NCI-H524 treated with DMSO at 0.1 percent for 48 hours (cell line): ENCODE measurements at regions not wholly inside any gene's neighbourhood (a gene's known extent, or its start where the extent isn't known, plus 50 kb on each side); places are given as distances from the start of the nearest gene placed in this dataset.
"Not testable (repeated sequence)": the region's sequence is repeated elsewhere in the genome, so short reads cannot be mapped to it uniquely, and the experiment has no call there.

Source experiments
- DNase-seq: peaks from one replicate; lab custom pipeline; 2025; lab: John Stamatoyannopoulos, UW

DNA sequence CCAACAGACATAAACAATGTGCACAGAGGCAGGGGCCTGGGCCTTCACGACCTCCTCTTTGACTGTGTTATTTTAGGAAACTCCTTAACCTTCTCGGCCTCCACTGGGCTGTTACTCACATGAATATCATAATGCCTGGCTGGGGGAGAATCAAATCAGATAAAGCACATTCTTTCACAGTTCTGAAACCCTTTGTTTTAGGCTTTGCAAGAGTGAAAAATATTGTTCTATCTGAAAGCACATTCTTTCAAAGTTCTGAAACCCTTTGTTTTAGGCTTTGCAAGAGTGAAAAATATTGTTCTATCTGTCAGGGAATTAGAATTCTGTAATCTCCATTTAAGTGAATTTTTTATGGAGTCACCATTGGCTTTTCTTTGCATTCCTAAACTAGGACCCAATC, 50.7 kb upstream of the SYNDIG1 start:
- no peak for DNase-seq

DNA sequence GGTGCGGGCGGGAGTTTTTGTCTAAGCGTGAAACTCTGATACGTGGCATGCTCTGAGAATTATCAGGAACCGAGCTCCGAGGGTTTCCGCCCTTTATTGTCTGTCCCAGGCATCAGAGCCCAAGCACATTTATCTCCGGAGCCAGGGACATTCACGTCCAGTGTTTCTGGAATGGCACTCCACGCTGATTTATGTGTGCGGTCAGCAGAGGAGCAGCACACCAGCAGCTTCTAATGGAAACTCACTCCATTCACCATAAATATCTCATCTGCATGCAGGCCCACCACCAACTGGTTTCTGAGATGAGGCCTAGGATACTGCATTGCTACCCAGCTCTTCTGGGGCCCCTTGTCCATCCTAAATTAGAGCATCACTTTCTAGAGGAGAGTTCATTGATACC, 51.9 kb upstream of the SYNDIG1 start:
- no peak for DNase-seq

DNA sequence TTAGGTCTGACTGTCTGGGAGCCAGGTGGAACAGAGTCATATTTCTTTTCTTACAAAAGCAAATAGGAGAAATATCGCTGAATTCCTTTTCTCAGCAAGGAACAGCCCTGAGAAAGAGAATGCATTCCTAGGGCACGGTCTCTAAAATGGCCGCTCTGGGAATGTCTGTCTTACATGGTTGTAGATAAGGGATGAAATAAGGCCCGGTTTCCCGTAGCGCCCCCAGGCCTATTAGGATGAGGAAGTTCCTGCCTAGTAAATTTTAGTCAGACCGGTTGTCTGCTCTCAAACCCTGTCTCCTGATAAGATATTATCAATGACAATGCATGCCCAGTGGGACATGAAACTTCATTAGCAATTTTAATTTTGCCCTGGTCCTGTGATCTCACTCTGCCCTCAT, 54.0 kb upstream of the SYNDIG1 start:
- DNase-seq: not testable (repeated sequence)

DNA sequence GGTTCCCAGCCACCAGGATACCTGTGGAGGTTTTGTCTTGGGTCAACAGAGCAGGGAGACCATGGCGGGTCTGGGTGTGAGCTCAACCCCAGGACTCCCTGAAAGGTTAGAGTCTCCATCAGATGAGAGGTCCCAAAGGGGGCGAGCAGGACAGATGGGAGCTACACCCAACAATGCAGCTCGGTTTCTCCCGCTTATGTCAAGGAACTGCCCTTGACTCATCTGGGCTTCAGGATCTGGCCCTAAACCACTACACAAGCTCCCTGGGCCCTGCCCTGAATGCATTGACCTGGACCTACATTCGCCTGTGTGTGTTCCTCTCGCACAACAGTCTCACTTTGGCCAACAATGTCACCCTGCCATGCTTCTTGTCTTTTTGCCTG, 57.6 kb upstream of the SYNDIG1 start:
- DNase-seq: no peak

DNA sequence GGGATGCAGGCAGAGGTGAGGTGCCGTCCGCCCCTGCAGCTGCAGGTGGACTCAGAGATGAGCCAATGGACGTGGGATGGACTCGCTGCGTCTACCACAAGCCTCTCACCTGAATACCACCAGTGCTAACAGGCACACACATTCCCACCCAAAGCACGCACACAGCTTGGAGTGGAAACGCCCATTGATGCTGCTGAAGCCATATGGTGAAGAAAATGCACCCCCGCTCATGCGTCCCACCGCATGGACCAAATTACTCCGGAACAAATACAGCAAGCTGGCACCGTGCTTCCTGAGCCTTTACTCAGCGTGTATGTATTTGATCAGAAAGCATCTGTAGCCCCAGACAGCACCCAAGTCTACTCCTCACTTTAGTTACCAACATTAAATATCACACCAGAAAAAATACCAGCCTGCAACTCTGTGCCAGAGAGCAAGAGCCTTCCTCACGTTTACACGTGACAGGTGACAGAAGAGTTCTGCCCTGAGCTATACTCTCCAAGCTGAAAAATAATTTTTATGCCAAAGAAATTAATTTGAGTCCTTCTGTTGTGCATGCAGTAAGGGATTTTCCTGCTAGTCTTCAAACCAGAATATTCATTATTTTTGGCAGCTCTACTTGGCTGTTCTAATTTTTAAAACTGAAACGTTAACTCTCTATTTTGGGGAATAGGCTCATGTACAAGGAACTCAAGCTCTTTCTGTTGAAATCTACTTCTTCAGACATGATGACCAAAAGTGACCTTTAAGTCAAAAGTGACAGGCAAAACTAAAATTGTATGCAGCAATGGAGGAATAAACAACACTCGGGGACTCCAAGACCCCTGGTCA, 58.2 kb upstream of the SYNDIG1 start:
- DNase-seq: no peak

DNA sequence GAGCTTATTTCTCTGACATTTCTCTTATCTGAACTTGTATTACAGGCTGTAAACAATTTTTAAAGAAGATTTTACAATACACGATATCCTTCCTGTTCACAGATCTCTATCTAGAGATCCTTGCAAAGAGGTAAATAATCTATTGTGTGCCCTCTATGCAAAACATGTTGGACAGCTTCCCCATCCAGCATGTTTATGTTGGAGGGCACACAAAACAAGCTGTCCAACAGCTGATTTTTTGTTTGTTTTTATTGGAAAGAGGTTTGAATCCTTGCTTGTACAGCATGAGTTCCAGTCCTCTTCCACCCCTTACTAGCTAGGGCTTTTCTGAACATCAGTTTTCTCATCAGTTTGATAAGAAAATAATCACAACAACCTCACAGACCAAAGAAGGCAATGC, 62.3 kb upstream of the SYNDIG1 start:
- no peak for DNase-seq

DNA sequence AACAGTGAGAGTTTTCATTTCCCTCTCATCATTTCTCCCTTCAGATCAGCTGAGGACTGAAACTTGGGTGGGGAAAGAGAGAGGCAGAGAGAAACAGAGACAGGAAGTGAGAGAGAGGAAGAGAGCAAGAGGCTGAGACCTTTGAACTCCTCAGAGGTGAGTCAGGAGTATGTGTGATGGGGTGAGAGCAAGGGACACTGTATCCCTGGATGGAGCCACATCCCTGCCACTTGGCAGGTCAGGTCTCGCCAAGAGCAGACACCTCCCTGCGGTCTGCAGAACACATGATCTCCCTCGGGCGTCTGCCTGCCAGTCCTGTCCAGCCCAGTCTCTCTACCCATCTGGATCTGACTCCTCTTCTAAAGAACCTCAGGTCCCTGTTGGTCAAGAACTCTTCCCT, 62.7 kb upstream of the SYNDIG1 start:
- DNase-seq: no peak

DNA sequence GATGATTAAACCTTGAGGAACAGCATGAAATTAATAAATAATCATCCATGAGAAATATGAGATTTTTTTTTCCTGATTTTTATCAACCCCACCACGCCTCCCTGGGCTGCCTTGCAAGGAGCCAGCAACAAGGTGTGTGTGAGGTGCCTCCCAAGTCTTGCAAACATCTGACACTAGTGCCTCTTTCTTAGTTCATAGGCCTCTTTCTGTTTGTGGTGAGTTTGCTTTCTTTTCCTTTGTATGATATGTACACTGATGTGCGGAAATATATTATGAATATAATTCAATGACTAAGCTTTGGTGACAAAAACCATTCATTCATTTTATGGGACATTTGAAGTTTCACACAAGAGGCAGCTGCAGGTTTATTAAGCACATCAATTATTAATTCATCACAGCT, 63.2 kb upstream of the SYNDIG1 start:
- DNase-seq: no peak

DNA sequence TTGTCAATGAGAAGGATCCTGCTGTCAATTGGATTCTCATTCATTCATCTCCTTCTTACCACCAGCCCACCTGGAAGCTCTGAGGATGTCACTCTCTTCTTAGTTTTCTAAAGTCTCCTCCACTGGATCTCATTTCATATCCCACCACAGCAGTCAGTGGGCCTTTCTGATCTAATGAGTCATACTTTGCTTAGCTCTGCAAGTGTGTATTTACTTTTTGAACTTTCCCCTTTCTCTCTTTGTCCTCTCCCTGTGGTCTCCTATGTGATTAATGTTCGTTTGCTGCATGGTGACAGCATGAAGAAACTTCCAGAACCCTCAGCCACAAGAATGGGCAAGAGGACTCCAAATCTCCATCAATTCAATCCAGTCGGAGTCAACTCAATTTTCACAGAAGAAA, 63.6 kb upstream of the SYNDIG1 start:
- no peak for DNase-seq

DNA sequence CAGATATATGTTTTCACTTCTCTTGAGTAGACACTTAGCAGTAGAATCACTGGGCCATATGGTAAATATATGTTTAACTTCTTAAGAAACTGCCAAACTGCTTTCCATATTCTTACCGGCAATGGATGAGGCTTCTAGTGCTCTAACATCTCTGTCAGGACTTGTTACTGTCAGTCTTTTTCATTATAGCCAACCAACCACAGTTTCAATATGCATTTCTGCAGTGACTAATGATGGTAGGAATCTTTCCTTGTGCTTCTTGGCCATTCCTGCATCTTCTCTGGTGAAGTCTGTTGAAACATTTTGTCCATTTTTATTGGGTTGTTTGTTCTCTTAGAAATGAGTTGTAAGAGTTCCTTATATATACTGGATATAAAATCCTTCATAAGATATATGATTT, 66.0 kb upstream of the SYNDIG1 start:
- DNase-seq: no peak

DNA sequence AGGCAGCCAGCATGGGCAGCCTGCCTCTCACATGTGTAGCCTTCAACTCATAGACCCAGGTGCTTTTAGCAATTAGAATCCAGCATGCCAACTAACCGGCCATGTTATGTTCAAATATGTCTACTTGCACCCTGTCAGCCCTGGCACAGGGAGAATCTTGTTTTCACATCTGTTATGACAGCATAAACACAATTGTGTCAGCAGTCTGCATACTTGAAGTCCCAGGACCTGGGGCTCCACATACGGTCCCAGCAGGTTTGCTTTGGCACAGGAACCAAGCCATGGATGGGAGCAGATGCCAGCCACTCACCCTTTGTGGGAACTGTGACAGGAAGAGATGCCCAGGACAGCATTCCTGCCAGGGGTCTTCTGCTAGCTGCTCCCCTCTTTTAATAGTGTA, 67.2 kb upstream of the SYNDIG1 start:
- DNase-seq: no peak

DNA sequence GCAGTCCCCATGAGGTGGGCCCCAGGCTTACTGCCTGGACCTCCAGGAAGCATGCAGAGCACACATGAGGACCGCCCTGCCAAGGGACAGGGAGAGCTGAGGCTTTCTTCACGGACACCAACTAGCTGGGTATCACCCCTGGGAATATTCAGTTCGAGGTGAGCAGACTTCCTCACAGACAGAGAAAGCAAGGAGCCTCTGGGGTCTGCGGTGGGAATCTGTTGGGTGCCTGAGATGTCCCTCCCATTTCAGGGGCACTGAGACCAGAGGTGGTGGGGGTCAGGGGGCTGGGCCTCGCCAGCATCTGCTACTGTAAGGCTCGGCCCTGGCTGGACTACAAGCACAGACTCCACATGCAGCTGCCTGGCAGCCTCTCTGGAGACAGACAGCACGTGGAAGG, 74.3 kb upstream of the SYNDIG1 start:
- no peak for DNase-seq

DNA sequence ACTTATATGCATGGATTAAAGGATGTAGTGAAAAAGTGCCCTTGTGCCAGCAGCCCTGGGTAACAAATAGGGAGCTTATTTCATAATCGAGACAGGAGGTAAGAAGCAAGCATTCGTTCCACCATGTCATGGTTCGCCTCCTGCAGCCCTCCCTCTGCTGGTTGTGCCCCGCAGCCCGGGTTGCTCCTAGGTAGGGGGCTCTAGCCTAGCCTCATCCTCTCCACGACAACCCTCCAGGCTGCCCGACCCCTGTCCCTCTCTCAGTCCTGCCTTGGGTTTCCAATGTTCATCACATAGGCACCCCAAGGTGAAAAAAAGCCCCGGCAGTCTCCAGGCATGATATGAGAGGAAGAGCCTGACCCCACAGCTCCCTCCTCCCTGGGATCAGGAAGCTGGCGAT, 75.5 kb upstream of the SYNDIG1 start:
- no peak for DNase-seq

DNA sequence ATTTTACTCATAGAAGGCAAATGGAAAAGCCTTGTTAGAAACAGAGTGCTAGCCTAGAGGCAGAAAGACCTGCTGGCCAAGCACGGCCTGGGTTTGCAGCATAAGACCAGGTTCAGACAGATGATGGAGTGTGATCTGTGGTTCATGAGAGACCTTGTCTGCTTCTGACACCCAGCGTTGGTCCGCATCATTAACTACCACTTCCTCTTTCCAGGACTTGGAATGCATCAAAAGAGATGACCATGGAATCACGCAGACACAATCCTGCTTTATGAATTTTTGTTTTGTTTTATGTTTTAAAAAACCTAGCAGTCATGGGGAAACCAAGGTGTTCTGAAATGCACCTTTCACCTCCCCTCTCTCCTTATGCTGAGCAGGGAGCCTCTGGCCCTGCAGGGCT, 76.8 kb upstream of the SYNDIG1 start:
- DNase-seq: no peak

DNA sequence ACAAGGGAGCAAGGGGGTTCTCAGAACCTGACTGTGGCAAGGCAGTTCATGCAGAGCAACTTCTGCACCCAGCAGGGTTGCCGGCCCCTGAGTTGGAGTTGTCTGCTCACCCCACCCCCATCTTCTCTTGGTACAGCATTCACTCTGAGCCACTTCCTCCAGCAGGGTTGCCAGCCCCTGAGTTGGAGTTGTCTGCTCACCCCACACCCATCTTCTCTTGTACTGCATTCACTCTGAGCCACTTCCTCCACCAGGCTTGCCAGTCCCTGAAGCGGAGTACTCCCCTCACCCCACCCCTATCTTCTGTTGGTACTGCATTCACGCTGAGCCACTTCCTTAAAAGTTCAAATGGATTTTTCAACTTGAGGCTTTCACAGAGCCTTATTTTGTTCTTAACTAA, 79.7 kb upstream of the SYNDIG1 start:
- no peak for DNase-seq

DNA sequence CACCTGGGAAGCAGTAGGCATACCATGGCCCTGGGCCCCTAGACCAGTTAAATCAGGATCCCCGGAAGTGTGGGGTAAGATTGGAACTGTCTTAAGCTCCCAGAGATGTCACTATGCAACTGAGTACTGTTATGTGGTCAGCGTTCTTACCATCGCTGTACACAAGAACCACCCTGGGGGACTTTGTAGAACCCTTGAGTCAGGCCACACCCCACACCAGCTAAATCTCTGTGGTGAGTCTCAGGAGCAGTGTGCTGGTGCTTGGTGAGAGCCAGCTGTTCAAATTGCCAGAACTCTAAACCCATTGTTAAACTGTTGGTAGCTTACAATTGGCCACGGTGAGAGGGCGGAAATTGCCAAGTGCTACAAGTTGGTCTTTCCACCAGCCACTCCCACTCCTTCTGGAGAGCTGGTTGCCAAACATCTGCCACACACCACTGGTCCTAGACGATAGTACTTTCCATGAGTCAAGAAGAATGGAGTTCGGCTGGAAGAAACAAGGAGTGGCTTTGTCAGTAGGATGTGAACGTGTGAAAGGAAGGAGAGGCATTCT, 80.5 kb upstream of the SYNDIG1 start:
- no peak for DNase-seq

DNA sequence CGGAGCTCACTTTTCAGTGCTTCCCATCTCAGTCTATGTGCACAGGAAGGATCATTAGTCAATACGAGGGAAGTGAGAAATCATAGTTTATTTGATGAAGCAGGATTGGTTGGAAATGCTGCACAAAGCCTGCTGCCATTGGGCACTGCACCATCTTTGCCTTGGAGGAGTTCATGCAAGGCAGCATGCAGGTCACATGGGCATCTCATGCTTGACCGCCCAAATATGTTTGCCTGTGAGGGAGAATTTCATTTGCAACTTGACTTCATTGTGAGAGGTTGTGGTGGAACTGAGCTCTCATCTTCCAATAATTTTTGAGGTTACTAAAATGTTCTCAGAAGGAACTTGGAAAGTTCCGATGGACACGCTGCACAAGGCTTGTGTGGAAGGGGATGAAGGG, 83.9 kb upstream of the SYNDIG1 start:
- DNase-seq: no peak

DNA sequence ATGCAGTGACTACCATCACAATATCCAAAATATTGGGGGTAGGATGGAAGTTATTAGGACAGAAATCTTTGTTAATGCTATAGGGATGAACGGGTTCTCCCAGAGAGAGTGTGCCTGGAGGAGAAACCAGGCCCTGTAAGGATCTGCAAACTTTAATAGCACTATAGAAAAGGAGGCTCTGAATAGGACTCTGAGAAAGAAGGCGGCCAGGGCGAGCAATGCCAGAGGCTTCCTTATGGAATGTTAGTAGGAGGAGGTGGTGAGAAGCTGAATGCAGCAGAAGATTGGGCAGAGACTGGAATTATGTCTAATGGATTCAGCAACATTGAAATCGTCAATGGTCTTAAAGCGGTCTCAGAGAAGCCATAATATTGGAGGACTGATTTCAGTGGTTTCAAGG, 84.6 kb upstream of the SYNDIG1 start:
- no peak for DNase-seq

DNA sequence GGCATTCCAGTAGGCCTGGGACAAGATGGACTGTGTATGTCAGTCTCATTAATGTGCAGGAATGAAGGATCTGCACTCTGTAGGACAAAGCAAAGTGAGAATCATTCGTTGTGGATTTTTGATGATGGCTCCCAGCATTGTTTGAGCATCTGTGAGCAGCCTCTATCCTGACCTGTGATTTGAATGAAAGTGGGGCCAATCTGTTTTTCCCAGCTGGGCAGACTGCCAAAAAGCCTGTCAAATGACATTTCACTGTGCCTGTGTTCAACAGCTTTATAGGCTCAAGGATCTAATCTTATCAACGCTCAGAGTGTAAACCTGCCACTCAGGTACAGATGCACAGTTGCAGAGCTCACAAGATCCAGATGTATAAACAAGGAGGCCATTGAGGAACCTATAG, 86.7 kb upstream of the SYNDIG1 start:
- DNase-seq: peak; percentile 96

DNA sequence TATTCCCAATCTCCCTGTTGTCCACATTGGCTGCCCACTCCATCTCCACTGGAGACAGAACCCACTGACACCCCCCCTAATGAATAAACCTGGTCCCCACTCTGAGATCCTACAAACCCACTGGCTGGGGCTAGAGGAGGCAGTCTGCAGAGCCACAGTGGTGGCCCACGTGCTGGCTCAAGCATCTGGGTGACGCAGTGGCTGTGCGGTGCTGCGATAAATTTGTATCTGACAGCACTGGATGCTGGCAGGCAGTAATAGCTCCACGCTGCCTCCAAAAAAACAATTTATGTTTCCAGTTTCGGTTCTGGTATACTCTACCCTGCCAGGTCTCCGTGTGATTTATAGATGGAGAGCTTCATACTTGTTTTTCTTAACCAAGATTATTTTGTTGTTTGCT, 87.1 kb upstream of the SYNDIG1 start:
- DNase-seq: no peak

DNA sequence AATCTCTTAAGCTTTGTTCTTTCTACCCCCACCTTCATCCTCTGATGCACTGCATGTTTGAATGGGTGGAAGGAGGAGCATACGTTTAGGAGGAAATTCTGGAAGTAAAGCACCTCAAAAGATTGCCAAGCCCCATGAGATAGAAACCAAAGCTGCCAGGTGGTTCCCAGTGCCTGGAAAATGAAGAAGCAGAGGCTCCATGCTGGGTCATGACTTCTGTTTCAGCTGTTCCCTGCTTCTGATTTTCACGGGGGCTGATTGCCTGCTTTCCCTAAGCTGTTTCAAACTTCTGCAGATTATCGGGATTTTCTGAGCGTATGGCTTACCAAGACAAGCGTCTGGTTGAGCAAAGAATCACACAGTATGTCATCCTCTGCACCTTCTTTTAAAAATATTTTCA, 87.5 kb upstream of the SYNDIG1 start:
- DNase-seq: no peak

DNA sequence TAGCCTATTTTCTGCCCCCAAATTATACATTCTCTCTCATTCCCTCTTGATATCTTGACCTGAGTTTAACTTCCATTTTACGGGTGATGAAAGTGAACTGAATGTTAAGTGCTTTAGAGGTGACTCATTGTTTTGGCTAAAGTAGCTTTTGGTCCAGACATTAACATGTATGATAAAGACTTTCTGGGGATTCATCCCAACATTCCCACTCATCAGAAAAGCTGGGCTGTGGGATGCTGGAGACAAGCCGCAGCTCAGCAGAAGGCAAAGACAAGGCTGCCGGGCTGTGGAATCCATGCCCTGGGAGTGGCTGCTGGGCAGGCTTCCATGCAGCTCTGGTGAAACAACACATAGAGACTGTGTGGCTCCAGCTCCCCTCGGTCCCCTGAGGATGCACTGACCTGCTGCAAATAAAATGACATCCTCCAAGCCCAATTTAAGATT, 89.9 kb upstream of the SYNDIG1 start:
- DNase-seq: no peak

DNA sequence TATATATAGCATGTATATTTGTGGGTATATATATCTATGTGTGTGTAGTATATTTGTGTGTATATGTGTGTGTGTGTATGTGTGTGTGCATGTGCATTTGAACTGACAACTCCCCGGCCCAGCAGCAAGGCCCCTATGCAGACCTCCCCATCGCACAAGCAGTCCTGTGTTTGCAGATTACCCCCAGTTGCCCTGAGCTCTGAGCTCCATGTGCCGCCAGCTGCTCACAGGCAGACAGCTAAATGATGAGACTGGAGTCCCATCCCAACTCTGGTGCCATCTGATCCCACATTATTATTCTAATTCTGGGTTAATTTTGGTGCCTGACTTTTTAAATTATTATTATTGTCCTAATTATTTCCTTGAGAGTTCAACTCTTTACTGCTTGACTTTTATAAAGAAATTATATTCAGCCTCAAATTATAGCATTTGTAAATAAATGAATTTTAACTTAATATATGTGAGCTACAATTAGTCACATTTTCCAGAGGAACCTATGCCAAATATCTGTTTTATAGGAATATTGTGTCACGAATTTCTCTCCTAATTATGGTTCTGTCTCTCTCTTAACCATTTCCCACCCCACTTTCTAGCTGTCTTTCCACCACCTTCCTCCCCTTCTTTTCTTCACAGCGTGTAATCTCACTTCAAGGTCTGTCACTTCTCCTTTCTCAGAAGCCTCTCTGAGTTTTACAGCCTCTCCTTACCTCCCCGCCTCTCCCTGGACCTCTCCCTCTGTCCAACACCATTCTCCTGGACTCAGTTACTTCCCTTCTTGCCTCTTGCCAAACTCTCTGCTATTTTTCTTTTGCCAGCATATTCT, 90.6 kb upstream of the SYNDIG1 start:
- peak; percentile 56 for DNase-seq
